NCI-H69 (cell line): ENCODE measurements at regions not wholly inside any gene's neighbourhood (a gene's known extent, or its start where the extent isn't known, plus 50 kb on each side); places are given as distances from the start of the nearest gene placed in this dataset.

Source experiments
- DNase-seq: peaks from one replicate; lab custom pipeline; 2025; lab: John Stamatoyannopoulos, UW

DNA sequence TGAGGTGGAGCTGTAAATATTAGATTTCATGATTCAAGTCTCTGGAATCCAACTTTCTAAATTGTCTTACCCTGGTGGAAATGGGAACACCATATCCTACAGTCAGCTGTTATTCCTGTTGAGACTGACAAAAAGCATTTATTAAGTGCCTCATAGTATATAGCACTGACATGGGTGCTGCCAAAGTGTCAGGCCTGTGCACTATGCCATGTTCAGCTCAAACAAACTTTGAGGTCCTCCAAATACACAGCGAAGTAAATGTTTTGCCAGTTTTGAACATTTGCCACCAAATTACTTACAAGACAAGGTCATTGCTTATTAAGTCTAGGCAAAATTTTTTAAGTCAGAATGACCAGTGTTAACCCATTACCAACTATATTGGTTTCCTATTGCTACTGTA, 162.9 kb upstream of the SLC25A13 start:
- DNase-seq, result no peak

DNA sequence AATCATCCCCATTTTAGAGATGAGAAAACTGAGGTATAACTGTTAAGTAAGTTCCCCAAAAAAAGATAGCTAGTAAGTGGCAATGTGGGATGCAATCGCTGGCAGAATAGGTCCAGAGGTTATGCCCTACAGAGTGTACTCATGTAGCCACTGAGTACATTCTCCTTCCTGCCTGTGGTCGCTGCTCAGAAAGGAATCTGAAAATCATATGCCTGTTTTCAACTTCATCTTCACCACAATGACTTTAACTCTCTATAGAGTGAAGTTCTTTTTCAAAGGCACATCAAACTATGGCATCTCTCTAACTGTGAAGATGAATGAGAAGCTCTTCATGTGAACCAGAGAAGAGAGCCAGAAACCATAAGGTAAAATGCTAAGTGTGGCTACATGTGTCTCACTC, 162.2 kb upstream of the SLC25A13 start:
- no peak for DNase-seq

DNA sequence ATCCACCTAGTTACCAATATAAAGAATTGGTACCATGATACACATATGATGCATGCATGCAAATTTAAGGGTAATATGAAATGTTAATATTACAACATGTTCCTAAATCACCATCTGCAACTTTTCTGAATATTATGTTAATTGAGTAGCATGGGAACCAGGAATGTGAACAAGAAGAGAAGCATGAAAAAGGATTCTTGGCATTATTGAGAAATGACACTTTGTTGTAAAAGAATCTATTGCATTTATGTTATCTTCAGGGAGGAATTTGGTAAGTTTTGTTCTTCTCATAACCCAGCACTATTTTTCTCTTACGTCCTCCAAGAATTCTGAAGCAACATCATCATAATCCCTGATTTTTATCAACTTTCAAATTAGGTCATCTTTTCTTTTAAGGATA, 159.9 kb upstream of the SLC25A13 start:
- DNase-seq, result no peak

DNA sequence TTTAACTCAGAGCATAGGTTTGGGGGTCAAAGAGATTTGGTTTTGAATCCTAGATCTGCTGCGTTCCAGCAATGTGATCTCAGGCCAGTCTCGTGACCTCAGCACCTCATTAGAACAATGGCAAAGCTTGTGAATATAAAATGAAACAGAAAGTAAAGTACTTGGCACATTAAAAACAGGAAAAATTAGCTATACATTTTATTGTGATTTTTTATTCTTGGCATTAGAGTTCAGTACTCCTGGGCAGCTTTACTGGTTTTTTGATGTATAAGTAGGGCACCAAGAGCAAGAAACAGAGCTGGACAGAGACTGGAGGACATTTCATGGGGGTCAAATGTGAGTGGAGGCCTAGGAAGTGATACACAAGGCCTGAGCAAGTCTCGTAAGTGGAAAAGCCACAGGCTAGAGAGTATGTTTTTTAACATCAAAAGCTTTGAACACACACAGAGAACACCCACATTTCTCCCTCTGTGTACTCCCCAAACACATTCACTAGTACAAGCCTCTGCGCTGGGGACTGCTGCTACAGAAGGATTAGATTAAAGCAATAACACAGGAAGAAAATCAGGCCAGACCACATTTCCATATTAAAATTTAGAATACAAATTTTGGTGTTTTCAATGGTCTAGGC, 157.2 kb upstream of the SLC25A13 start:
- DNase-seq, result no peak

DNA sequence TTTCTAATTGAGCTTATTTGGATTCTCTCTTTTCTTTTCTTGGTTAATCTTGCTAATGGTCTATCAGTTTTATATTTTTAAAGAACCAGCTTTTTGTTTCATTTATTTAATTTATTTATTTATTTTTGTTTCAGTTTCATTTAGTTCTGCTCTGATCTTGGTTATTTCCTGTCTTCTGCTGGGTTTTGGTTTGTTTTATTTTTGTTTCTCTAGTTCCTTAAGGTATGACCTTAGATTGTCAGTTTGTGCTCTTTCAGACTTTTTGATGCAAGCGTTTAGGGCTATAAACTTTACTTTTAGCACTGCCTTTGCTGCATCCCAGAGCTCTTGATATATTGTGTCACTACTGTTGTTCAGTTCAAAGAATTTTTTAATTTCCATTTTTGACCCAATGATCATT, 149.7 kb upstream of the SLC25A13 start:
- DNase-seq, result no peak

DNA sequence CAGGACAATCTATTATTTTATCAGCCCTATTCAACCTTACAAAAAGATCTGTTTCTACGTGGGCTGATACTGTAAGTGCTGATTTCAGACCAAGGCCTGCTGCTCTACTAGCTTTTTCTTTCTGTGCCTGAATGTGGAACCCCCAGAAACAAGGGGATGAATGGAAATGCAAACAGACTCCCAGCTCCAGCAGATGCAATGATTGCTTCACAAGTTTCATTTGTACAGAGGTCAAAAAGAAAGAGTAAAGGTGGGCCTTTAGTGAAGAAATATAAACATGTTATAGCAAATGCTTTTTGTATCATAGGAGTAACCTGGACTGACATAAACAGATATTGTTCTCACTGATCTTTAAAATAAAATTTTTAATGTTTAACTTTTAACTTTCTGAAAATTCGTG, 130.2 kb upstream of the SLC25A13 start:
- DNase-seq, result no peak

DNA sequence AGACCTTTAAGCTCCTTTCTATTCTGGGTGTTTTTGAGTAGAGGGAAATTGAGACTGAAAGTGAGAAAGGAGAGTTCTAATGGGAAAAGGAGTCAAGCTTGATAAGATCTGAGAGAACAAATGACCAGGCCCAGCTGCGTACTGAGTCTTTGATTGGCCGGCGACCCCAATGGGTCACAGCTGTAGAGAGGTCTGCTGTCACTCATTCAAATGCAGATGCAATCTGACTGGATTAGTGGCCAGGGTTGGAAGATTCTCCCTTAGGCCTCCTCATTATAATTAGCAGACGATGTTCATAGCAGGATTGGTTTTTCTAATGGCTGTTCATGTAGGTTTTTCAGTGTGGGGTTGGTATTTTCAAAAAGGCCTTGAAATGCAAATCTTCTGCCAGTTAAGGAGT, 127.2 kb upstream of the SLC25A13 start:
- DNase-seq, result no peak

DNA sequence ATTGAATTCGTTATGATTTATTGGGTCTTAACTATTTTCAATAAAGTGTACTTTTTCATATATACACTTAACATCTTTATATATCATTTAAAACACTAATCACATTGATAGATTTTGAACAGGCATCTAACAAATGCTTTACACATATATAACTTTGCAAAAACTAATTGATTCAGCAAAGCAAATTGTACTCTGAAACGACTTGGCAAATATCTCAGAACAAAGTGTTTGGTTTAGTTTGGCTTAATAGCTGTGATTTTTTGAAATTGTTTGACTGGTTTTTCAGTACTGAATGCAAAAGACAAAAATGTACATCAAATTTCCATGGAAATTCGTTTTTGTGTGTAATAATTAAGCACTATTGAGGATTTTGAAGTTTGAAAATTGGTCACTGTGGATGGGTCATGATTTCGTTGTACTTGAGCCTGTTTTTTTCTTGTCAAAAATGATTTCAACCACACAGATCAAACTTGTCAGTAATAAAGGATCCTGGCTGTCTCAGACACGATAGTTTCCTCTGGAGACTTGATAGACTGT, 125.3 kb upstream of the SLC25A13 start:
- DNase-seq, result no peak

DNA sequence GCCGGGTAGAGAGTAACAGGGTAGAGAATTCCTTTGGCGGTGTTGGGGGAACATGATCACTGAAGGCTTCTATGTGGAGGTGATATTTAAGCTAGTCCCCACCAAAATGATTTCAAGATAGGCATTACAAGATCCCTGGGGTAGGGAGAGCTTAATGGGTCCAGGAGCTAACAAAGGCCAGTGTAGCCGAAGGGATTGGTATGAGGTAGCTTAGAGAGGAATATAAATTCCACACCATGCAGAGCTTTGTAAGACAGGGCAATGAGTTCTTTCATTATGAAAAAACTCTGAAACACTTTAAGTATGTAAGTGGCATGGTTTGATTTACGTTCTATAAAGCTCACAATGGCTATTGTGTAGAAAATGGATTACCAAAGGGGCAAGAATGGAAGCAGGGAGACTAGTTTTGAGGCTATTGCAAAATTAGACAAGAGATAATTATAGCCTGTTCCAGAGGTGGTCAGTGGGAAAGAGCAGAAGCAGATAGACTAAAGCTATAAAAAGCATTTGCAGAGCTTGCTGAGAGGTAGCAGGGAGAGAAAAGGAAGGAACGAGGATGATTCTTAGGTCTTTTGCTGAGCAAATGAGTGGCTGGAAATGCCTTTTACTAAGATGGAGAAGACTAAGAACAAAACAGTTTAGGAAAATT, 119.7 kb upstream of the SLC25A13 start:
- DNase-seq, result peak; percentile 83

DNA sequence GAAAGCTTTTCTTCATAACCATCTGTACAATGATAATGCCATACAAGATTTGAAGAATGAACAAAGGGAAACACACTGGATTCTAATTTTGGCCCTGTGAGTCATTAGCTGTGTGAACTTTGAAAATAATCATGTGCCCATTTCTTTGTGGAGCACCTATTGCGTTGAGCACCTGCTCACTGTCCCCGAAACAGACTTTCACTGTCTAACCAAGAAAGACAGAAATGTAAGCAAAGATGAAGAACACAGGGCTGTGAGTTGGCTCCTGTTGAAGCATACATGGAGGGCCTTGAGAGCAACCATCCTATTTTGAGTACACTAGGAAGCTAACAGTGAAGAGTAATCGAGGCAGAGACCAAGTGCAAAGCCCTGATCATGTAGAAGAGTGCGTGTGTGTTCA, 118.4 kb upstream of the SLC25A13 start:
- DNase-seq, result no peak

DNA sequence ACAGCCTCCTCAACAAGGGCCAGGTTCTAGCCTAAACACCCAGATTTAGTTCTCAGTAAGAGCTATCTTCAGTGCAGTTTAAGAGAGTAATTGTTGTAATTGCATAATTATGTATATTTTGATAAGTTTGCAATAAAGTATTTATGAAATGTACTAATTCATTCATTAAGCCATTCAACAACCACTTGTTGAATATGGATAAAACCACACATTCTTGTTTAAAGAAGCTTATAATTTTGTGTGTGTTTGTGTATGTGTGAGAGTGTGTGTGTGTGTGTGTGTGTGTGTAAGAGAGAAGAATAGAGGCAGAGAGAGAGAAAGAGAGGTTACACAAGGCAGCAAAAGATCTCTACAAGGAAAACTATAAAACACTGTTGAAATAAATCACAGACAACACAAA, 115.0 kb upstream of the SLC25A13 start:
- no peak for DNase-seq

DNA sequence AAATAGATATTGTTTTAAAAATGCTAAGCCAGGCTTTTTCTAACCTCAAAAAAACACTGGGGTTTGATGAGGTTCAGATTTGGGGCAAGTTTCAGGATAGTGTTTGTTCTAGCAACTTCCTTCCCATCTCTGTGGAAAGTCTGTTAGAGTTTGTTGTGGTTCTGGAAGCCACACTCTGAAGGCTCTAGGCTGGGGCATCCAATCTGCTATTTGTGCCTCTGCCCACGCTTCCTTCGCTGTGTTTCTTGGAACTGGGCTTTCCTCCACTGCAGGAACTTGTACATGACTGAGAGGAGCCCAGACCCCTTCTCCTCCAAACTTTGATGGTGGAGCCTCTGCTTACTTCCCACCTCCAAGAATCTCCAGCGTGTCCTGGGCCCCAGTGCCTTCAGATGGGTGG, 108.5 kb upstream of the SLC25A13 start:
- no peak for DNase-seq

DNA sequence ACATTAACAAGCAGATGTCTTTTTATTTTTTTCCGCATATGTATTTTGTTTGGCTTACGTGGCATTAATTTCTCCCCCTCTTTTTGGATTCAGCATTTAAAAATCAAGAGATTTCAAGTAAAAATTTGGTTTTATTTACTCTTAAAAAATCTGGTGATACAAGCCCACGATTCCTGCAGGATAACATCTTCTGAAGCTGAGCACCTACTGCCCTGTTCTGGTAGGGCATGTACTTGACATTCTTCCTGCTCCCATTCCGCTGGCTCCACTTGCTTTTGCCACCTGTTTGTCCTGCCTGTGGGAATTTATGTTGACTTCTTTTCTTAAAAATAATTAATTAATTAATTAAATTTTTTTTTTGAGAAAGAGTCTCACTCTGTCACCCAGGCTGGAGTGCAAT, 105.2 kb upstream of the SLC25A13 start:
- DNase-seq, result no peak

DNA sequence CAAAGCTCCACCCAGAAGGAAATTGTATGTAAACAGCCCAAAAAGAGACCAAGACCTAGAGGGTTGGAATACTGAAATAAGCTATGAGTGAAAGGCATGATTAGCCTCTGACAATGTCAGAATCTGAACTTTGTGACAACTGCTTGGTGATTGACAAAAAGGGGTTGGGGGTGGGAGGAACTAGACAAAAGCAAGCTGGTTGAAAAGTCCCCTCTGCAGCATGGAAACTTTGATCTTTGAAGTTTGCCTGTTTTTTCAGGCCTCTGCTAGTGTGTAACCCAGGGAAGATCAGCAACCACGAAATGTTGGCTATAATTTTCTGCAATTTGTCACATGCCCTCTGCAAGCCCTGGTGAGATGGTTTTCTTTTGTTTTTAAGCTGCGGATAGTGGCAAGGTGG, 104.8 kb upstream of the SLC25A13 start:
- DNase-seq, result no peak

DNA sequence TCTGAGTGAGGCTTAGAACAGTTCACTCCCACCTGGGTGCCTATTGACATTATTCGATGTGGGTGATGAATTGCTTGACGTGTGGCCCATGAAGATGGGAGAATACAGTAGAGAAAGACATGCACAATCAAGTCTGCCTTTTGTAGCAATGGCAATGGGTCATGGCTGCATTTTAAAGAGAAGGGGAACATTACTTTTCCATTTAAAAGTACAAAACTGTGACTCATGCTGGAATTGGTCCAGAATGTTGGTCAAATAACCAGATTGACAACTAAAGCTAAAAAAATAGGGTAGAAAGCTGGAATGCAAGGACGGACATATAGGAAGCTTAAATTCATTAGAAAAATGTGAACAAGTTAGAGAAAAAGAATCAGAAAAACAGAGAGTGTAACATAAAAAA, 104.1 kb upstream of the SLC25A13 start:
- DNase-seq, result peak; percentile 58

DNA sequence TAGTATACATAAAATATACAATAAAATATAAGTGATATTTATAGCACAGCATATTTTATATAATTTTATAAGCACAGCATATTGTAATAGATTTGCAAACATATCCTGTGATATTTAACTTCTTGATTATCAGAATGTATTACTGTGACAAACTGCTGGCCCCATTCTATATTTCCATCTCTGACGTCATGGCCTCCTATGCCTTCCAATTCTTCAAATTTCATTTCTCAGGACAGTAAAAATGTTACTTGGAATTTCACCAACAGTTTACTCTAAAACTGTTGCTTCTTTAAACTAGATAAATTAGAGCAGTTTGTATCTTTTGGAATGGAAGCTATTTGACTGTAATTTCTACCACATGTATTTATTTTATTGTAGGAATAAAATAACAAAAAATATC, 102.5 kb upstream of the SLC25A13 start:
- no peak for DNase-seq

DNA sequence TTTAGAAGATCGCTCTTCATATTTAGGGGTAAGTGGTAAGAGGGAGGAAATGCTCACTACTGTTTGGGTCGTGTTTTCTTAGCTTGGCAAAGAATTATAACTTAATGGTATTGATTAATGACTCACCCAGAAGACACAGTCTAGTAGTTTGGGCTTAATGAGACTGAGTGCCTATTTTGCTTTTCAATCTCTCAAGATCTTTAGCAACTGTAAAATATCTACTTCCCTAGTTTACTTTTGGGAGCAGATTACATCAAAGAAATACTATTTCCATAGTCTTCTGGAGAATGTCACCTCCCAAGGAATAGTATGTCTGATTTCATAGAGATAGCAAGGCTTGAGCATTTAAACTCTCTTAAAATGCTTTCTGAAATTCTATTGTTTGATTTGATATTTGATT, 100.5 kb upstream of the SLC25A13 start:
- DNase-seq, result no peak

DNA sequence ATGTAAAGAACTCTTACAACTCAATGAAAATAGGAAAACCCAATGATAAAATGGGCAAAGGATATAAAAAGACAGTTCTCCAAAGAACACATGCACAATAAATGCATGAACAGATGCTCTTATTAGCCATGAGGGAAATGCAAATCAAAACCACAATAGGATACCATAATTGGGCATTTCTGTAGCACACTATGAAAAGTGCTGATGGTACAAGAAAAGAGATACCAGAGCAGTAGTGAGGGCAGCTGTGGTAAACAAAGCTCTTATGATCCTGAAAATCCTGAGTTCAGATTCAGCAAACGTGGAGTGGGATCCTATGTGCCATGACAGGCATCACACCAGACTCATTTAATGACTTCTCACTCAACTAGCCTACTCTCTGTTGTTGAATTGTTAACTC, 96.7 kb upstream of the SLC25A13 start:
- DNase-seq, result peak; percentile 59

DNA sequence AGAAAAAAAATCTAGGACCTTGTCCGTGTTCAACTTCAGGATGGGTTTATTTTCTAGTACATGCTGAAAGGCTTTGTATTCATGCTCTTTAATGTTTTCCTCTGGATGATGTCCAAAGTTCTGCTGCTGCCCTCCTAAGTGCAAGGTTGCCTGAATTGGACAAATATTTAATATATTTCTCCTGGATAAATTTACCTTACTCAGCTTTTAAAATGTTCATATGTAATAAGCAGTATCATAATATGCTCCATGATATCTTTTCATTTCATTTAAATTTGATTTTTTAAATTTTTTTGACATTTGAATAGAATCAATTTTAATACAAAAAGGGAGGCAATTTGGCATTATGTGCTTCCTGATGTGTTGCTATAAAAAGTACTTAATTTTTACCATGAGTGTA, 95.9 kb upstream of the SLC25A13 start:
- DNase-seq, result peak; percentile 22

DNA sequence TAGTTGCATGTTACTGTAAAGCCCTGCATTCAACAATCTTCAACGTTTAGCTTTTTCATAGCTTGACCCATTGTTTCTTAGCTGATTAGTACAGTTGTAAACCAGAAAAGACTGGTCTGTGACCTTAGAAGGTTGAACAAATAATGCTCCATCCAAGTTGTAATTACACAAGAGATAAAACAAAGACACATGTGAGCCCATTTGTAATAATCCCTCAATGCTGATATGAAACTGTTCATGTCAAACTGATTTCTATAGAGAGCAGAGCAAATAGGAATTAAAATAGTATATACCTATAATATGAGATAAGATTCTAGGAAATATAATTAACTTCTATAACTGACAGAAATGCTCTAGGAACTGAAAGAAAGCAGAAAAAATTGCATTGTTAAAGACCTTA, 94.7 kb upstream of the SLC25A13 start:
- peak; percentile 89 for DNase-seq

DNA sequence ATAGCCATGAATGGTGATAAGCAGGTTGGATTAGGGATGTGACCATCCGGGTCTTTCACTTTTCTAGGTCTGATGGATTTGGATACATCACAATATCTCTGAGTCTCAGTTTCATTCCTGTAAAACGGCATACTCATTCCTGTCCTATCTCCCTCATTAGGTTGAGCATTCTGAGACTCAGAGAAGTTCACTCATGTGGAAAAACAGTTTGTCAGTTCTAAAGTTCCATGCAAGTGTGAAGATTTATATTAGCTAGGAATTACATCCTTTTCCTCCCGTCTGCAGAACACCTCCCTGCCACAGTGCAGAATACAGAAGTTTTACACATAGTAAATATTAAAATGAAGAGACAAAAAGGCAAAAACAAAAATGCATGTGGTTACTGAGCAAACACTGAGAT, 94.2 kb upstream of the SLC25A13 start:
- DNase-seq, result peak; percentile 70

DNA sequence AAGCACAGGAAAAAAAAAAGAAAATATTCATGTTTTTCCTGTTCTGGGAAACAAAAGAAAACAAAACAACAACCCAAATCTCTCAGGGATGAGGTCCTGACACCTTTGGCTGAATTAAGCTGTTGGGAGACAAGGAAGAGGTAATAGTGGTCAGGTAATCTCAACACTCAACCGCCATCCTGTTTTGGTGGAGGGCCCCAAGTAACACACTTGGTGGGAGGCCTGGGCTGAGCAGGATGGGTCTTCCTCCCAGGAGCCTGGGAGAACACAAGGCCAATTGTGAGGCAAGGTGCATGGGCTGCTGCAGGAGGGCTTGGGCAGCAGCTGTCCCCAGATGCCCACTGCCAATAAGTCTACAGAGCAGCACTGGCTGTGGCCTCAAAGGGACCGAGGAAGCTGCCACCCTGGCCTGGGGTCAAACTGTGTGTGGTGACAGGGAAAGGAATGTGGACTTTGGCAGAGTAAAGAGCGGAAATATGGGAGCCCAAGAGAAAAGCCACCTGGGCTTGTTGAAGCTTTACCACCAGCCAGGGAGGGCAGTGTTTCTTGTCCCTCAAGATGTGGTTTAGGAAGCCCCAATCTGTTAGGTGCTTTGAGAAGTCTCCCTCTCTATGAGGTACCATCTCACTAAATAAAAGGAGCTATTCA, 93.5 kb upstream of the SLC25A13 start:
- peak; percentile 82 for DNase-seq

DNA sequence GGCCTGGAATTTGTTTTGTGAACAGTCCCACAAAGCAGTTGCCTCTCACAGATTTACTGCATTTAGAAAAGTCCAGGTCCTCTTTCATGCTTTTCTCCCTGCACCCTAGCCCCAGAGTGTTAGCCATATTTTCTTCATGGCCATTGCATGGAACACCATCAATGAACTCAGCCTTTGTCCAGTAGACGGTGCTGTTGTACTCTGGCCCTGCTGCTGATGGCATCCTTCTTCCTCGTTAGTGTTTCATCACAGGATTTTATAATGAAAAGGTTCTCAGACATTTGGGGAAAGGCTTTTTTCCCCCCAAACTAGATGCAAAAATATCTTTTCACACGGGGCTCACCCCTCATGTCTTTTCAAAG, 93.0 kb upstream of the SLC25A13 start:
- peak; percentile 91 for DNase-seq
